HFFc6 (cell line): ENCODE measurements at regions not wholly inside any gene's neighbourhood (a gene's known extent, or its start where the extent isn't known, plus 50 kb on each side); places are given as distances from the start of the nearest gene placed in this dataset.
"Not testable (repeated sequence)": the region's sequence is repeated elsewhere in the genome, so short reads cannot be mapped to it uniquely, and the experiment has no call there.

Experiments
- DNase-seq: peaks from one replicate; pipeline ENCODE4 v3.0.0-alpha.2; 2018
- H3K27ac Mint-ChIP-seq: 2 replicates; pipeline ENCODE4 v1.8.0; 2020; ENCODE audit warnings: mild to moderate bottlenecking, mixed read lengths
- H3K27me3 Mint-ChIP-seq: 2 replicates; pipeline ENCODE4 v1.8.0; 2021; ENCODE audit warnings: mild to moderate bottlenecking, moderate library complexity, mixed read lengths; ENCODE audit not compliant: insufficient read depth
- H3K36me3 Mint-ChIP-seq: 2 replicates; pipeline ENCODE4 v1.8.0; 2021; ENCODE audit warnings: low read depth, mixed read lengths
- H3K4me1 Mint-ChIP-seq: 2 replicates; pipeline ENCODE4 v1.8.0; 2020; ENCODE audit warnings: low read depth, mixed read lengths
- H3K4me3 Mint-ChIP-seq: 2 replicates; pipeline ENCODE4 v1.8.0; 2020; ENCODE audit warnings: mild to moderate bottlenecking, moderate library complexity, mixed read lengths
- H3K9me3 Mint-ChIP-seq: 2 replicates; pipeline ENCODE4 v1.8.0; 2020; ENCODE audit warnings: mild to moderate bottlenecking, mixed read lengths
- TF ChIP-seq, protein P1 (sequence below): fragments of 200-600 bp; sonication (generic); IDR thresholded peaks from 2 replicates; pipeline ENCODE4 v1.5.0; 2021; ENCODE audit warnings: antibody characterized with exemption, mild to moderate bottlenecking

DNA sequence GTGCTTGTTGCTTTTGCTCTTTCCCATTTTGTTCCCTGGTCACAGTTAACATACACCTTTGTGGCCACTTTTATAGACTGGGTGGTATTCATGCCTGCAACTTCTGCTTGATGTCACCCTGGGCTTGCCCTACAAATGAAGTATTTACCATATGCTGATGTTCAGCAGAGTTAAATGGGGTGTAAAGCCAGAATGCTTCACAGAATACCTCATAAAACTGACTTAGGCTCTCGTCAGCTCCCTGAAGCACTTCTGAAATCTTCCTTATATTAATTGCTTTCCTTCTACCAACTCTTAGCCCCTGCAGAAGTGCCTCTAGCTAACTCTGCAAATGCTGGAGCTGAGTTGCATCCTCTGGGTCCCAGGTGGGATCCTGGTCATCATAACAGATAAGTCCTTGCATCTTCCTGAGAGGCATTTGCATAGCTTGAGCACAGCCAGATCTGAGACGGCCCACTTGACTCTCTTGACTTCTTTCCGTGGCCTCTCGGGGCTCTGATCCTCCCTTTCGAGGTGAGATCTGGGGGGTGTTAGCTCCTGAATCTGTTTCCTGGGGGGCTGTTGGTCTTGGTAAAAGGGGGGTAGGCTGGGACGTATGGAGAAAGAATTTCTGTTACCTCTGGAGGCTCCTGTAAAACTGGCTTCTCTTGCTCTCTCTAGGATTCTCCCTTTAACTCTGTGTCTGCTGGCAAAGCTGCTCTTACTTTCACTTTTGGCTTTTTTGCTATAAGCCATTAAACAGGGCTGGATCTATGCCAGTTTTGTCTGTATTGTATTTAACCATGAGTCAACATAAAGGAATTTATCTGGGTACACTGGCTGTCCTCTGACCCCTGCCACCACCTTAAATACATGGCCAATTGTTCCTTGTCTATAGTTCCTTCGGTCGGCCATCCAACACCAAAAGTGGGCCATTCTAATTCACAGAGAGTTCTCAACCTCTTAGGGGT, 223.0 kb upstream of the SYNCRIP start:
- H3K27ac Mint-ChIP-seq, result no peak overlapping the region
- no peaks in the 10 kb centered on the region for H3K9me3 Mint-ChIP-seq
- H3K4me3 Mint-ChIP-seq, result no peak overlapping the region
- H3K4me1 Mint-ChIP-seq, result no peaks in the 10 kb centered on the region
- peak; percentile 44 for DNase-seq
- no peaks in the 10 kb centered on the region for H3K36me3 Mint-ChIP-seq
- TF ChIP-seq, protein P1, sequence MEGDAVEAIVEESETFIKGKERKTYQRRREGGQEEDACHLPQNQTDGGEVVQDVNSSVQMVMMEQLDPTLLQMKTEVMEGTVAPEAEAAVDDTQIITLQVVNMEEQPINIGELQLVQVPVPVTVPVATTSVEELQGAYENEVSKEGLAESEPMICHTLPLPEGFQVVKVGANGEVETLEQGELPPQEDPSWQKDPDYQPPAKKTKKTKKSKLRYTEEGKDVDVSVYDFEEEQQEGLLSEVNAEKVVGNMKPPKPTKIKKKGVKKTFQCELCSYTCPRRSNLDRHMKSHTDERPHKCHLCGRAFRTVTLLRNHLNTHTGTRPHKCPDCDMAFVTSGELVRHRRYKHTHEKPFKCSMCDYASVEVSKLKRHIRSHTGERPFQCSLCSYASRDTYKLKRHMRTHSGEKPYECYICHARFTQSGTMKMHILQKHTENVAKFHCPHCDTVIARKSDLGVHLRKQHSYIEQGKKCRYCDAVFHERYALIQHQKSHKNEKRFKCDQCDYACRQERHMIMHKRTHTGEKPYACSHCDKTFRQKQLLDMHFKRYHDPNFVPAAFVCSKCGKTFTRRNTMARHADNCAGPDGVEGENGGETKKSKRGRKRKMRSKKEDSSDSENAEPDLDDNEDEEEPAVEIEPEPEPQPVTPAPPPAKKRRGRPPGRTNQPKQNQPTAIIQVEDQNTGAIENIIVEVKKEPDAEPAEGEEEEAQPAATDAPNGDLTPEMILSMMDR, result no peak
- no peaks in the 10 kb centered on the region; the same call in 1 of the 2 replicates for H3K27me3 Mint-ChIP-seq

DNA sequence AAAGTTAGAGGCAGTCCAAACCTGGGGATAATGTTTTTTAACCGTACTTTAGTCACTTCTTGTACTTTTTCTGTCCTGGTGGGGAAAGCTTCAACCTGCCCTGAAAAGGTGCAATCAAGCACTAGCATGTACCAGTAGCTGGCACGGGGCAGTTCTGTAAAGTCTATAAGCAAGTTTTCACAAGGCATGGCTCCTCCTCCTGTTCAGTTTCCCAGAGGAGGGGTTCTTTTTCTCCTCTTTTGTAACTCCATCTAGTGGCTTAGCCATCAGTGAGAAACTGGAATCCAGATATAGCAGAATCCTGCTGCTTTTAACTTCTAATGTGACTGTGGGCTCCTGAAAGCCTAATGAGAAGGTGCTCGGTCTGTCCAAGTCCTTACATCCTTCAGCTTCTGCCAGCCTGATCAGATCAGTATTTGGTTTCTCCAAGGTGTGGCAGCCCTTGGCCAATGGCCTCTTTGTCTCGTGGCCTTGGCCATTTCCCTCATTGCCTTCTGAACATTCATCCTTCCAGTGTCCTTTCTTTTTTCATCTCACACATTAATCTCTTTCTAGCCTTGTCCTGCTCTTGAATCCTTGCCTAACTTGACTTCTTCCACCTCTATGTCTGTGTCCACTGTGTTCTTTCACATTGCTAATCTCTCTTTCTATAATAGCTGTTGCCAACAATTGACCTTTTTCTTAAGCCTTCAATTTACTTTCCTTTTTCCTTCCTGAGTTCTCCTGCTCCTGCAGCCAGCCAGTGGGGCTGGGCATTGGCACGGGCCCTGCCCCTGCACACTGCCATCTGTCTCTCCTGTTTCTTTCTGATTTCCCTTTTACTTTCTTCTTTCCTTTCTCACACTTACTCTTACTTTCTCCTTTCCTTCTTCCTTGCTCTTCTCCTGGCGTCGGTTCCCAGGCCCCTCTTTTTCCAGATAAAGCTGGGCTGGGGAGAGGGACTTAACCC, 222.0 kb upstream of the SYNCRIP start:
- Mint-ChIP-seq H3K27ac (no peak overlapping the region), H3K9me3 (no peaks in the 10 kb centered on the region), H3K27me3 (no peaks in the 10 kb centered on the region; the same call in 1 of the 2 replicates), H3K36me3 (no peaks in the 10 kb centered on the region), H3K4me3 (no peak overlapping the region), H3K4me1 (no peaks in the 10 kb centered on the region)
- DNase-seq, result no peak
- TF ChIP-seq, protein P1, result peak; percentile 21; the same call in 1 of the 2 replicates

DNA sequence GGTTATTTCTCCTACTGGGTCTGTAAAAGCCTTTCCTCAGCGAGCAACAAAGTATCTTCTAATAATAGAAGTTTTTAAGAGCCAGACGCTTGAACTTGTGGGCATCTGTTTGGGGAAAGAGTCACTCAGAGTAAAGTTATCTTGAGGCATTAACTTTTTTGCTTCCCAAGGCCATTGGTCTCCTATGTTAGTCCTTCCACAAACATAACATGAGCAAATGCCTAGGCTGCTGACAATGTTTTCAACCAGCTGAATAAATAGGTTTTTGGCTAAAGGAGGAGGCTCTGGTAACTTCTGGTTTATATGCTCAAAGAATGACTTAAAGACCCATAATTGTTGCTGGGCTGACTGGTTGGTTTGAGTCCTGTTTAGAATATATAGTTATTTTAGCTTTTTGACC, 213.5 kb upstream of the SYNCRIP start:
- Mint-ChIP-seq H3K36me3 (no peaks in the 10 kb centered on the region), H3K27ac (no peak overlapping the region), H3K4me1 (no peaks in the 10 kb centered on the region), H3K4me3 (no peak overlapping the region), H3K9me3 (peaks cover 3% of the 10 kb centered on the region; the same call in 1 of the 2 replicates), H3K27me3 (no peaks in the 10 kb centered on the region; the same call in 1 of the 2 replicates)
- TF ChIP-seq, protein P1, result no peak
- no peak for DNase-seq

DNA sequence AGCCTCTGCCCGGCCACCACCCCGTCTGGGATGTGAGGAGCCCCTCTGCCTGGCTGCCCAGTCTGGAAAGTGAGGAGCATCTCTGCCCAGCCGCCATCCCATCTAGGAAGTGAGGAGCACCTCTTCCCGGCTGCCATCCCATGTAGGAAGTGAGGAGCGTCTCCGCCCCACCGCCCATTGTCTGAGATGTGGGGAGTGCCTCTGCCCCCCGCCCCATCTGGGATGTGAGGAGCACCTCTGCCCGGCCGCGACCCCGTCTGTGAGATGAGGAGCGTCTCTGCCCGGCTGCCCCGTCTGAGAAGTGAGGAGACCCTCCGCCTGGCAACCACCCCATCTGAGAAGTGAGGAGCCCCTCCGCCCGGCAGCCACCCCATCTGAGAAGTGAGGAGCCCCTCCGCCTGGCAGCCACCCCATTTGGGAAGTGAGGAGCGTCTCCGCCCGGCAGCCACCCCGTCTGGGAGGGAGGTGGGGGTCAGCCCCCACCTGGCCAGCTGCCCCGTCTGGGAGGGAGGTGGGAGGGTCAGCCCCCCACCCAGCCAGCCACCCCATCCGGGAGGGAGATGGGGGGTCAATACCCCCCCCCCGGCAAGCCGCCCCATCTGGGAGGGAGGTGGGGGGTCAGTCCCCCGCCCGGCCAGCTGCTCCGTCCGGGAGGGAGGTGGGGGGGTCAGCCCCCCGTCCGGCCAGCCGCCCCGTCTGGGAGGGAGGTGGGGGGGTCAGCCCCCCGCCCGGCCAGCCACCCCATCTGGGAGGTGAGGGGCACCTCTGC, 195.8 kb upstream of the SYNCRIP start:
- not testable (repeated sequence) for H3K27ac Mint-ChIP-seq, H3K4me3 Mint-ChIP-seq, H3K36me3 Mint-ChIP-seq, H3K4me1 Mint-ChIP-seq, H3K27me3 Mint-ChIP-seq, H3K9me3 Mint-ChIP-seq, DNase-seq

DNA sequence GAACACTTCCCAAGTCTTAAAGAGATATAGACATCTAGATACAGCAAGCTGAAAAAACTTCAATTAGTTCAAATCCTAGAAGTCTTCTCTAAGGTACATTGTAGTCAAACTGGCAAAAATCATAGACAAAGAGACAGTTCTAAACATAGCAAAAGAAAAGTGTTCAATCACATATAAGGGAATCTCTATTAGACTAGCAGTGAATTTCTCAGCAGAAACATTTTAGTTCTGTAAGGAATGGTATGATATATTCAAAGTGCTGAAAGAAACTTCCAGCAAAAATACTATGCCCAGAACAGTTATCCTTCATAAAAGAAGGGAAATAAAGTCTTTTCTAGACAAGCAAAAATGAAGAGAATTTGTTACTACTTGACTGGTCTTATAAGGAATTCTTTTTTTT, 186.3 kb upstream of the SYNCRIP start:
- Mint-ChIP-seq H3K4me3 (no peak overlapping the region), H3K9me3 (peaks cover 27% of the 10 kb centered on the region), H3K36me3 (no peaks in the 10 kb centered on the region), H3K27me3 (no peaks in the 10 kb centered on the region; the same call in 1 of the 2 replicates), H3K27ac (no peak overlapping the region), H3K4me1 (no peaks in the 10 kb centered on the region)
- no peak for DNase-seq
- TF ChIP-seq, protein P1, result no peak
